ENCODE measurements at regions not wholly inside any gene's neighbourhood (a gene's known extent, or its start where the extent isn't known, plus 50 kb on each side); places are given as distances from the start of the nearest gene placed in this dataset.

DNA sequence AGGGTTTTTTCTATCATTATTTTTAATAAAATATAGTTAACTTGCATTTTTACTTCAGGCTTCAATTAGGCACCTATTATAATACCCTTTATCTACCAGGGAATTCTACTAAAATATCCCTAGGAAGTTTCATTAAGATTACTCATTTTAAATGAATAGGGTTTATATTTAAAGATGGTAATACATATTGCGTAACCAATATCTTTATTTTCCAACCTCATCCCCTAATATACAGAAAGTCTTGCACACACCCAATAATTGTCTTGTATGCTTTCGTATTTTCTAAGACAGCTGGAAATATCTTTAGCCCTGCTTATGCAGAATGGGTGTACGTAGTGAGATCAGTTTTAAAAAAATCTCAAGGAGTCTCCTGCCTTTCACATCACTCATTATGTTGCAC is 1186.8 kb downstream of the TECRL start:
- ChIA-PET POLR2A (no interaction called here), CTCF (no interaction called here)
- no peak for DNase-seq (ENCODE audit: unreplicated experiment)
- no peaks in the 10 kb centered on the region for H3K36me3 Mint-ChIP-seq (ENCODE audit: insufficient read depth, unreplicated experiment)
- H3K27me3 Mint-ChIP-seq (ENCODE audit: insufficient read depth, unreplicated experiment) = no peaks in the 10 kb centered on the region
- no peak overlapping the region for H3K4me3 Mint-ChIP-seq (ENCODE audit: unreplicated experiment)
- TF ChIP-seq, protein P1, sequence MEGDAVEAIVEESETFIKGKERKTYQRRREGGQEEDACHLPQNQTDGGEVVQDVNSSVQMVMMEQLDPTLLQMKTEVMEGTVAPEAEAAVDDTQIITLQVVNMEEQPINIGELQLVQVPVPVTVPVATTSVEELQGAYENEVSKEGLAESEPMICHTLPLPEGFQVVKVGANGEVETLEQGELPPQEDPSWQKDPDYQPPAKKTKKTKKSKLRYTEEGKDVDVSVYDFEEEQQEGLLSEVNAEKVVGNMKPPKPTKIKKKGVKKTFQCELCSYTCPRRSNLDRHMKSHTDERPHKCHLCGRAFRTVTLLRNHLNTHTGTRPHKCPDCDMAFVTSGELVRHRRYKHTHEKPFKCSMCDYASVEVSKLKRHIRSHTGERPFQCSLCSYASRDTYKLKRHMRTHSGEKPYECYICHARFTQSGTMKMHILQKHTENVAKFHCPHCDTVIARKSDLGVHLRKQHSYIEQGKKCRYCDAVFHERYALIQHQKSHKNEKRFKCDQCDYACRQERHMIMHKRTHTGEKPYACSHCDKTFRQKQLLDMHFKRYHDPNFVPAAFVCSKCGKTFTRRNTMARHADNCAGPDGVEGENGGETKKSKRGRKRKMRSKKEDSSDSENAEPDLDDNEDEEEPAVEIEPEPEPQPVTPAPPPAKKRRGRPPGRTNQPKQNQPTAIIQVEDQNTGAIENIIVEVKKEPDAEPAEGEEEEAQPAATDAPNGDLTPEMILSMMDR (IDR thresholded peaks at IDR 0.05; ENCODE audit: unreplicated experiment) = no peak
- no peak overlapping the region for H3K27ac Mint-ChIP-seq (ENCODE audit: low read depth, unreplicated experiment)
- no peaks in the 10 kb centered on the region for H3K4me1 Mint-ChIP-seq (ENCODE audit: insufficient read depth, unreplicated experiment)
- intact Hi-C loops (cut with micrococcal nuclease) = no loop called here
- BruUV-seq (replicated peaks) = no TSS peak
- peaks cover 12% of the 10 kb centered on the region for H3K9me3 Mint-ChIP-seq (ENCODE audit: unreplicated experiment)

DNA sequence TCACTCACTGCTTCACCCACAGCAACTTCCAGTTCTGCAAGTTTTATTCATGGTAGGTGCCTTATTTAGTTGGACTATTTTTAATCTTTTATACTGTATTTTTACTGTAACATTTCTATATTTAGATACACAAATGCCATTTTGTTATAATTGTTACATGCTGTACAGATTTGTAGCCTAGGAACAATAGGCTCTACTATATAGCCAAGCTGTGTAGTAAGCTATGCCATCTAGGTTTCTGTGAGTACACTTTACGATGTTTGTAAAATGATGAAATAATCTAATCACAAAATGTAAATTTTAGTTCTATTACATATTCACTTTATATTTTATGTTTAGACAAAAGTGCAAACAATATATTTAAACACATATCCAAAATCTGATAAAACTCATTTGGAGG is 1187.8 kb downstream of the TECRL start:
- peaks cover 13% of the 10 kb centered on the region for H3K9me3 Mint-ChIP-seq (ENCODE audit: unreplicated experiment)
- intact Hi-C loops (cut with micrococcal nuclease) = no loop called here
- POLR2A ChIA-PET = no interaction called here
- no peak for DNase-seq (ENCODE audit: unreplicated experiment)
- TF ChIP-seq, protein P1 (IDR thresholded peaks at IDR 0.05; ENCODE audit: unreplicated experiment) = no peak
- H3K4me1 Mint-ChIP-seq (ENCODE audit: insufficient read depth, unreplicated experiment) = no peaks in the 10 kb centered on the region
- BruUV-seq (replicated peaks) = no TSS peak
- H3K27ac Mint-ChIP-seq (ENCODE audit: low read depth, unreplicated experiment) = no peak overlapping the region
- CTCF ChIA-PET = no interaction called here
- no peak overlapping the region for H3K4me3 Mint-ChIP-seq (ENCODE audit: unreplicated experiment)
- no peaks in the 10 kb centered on the region for H3K36me3 Mint-ChIP-seq (ENCODE audit: insufficient read depth, unreplicated experiment)
- no peaks in the 10 kb centered on the region for H3K27me3 Mint-ChIP-seq (ENCODE audit: insufficient read depth, unreplicated experiment)

DNA sequence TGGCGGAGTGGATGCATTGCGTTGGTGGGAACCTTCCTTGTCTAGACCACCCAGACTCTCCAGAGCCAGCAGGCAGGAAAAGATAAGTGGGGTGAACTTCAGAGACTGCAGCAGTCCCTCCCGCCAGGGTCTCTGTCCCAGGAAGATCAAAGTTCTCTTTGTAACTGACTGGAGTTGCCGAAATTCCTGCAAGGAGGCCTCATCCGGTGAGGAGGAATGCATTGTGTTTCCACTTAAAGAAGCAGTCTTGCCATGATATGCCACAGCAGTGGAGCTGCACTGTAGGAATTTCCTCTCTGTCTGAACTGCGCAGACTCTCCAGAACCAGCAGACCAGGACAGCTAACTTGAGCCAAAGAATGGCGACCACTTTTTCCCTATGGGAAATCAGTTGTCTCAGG is 1190.4 kb downstream of the TECRL start:
- H3K9me3 Mint-ChIP-seq (ENCODE audit: unreplicated experiment) = peaks cover 32% of the 10 kb centered on the region
- no TSS peak for BruUV-seq (replicated peaks)
- no peaks in the 10 kb centered on the region for H3K36me3 Mint-ChIP-seq (ENCODE audit: insufficient read depth, unreplicated experiment)
- TF ChIP-seq, protein P1 (IDR thresholded peaks at IDR 0.05; ENCODE audit: unreplicated experiment) = no peak
- no peaks in the 10 kb centered on the region for H3K27me3 Mint-ChIP-seq (ENCODE audit: insufficient read depth, unreplicated experiment)
- H3K27ac Mint-ChIP-seq (ENCODE audit: low read depth, unreplicated experiment) = no peak overlapping the region
- no peaks in the 10 kb centered on the region for H3K4me1 Mint-ChIP-seq (ENCODE audit: insufficient read depth, unreplicated experiment)
- DNase-seq (ENCODE audit: unreplicated experiment) = no peak
- no peak overlapping the region for H3K4me3 Mint-ChIP-seq (ENCODE audit: unreplicated experiment)
- CTCF ChIA-PET = interaction anchor here (0.7 kb wide), 1 partner anchor 14 kb away, joined by 3 read pairs; no protein-coding TSS in a partner anchor
- POLR2A ChIA-PET = no interaction called here
- intact Hi-C loops (cut with micrococcal nuclease) = no loop called here

DNA sequence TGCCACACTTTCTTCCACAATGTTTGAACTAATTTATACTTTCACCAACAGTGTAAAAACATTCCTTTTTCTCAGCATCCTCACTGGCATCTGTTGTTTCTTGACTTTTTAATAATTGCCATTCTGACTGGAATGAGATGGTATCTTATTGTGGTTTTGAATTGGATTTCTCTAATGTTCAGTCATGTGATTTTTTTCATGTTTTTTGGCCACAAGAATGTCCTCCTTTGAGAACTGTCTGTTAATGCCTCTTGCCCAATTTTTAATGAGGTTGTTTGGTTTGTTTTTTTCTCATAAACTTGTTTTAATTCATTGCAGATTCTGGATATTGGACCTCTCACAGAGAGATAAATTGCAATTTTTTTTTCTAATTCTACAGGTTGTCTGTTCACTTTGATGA is 1195.2 kb downstream of the TECRL start:
- BruUV-seq (replicated peaks) = no TSS peak
- H3K4me3 Mint-ChIP-seq (ENCODE audit: unreplicated experiment) = no peak overlapping the region
- ChIA-PET CTCF (no interaction called here), POLR2A (no interaction called here)
- TF ChIP-seq, protein P1 (IDR thresholded peaks at IDR 0.05; ENCODE audit: unreplicated experiment) = no peak
- no peaks in the 10 kb centered on the region for H3K36me3 Mint-ChIP-seq (ENCODE audit: insufficient read depth, unreplicated experiment)
- H3K9me3 Mint-ChIP-seq (ENCODE audit: unreplicated experiment) = peaks cover 25% of the 10 kb centered on the region
- no peaks in the 10 kb centered on the region for H3K27me3 Mint-ChIP-seq (ENCODE audit: insufficient read depth, unreplicated experiment)
- intact Hi-C loops (cut with micrococcal nuclease) = no loop called here
- no peak overlapping the region for H3K27ac Mint-ChIP-seq (ENCODE audit: low read depth, unreplicated experiment)
- peaks cover 6% of the 10 kb centered on the region for H3K4me1 Mint-ChIP-seq (ENCODE audit: insufficient read depth, unreplicated experiment)
- no peak for DNase-seq (ENCODE audit: unreplicated experiment)

Measured in MCF 10A (cell line).